ENCODE measurements at regions not wholly inside any gene's neighbourhood (a gene's known extent, or its start where the extent isn't known, plus 50 kb on each side); places are given as distances from the start of the nearest gene placed in this dataset.
"Not testable (repeated sequence)": the region's sequence is repeated elsewhere in the genome, so short reads cannot be mapped to it uniquely, and the experiment has no call there.

DNA sequence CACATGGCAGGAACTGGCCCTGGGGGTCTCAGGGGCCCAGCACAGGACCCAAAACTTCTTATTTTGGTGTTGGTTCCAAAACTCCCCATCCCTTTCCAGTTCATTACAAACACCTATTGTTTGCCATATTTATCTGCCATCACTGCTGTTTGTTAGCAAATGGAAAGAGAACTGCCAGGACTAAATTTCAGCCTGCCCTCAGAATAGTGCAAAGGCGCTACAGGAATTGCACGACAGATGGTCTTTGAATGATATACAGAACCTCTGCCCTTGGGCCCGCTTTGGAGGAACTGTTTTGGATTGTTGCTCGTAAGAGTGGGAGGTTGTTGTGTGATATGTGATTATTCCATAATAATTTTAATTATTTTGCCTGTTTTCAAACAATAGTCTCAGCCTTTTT is 199.0 kb upstream of the FBXL4 start:
- POLR2A ChIA-PET = no interaction called here
- DNase-seq (ENCODE audit: extremely low spot score) = no peak
- CTCF ChIA-PET = interaction anchor here (1.4 kb wide), 1 partner anchor 27 kb away, joined by 7 read pairs; no protein-coding TSS in a partner anchor
- no peak for TF ChIP-seq ZNF384 (IDR thresholded peaks at IDR 0.05)
- TF ChIP-seq TARDBP (IDR thresholded peaks at IDR 0.05) = no peak

DNA sequence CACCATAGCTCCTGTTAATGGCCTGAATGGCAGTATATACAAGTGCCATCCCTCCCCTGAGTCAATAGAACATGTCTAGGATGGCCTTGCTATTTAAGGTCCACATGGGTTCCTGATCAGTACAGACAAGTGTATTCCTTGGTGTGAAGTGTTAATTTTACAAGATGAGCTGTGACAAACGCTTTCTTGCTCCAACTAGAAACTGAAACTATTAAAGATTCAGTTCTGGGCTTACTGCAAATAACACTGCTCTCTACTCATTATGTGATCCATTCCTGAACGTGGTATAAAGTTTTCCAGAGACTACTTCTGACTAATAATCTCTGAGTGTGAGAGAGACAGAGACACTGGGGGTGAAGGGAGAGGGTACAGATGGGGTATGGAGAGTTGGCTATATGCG is 198.0 kb upstream of the FBXL4 start:
- ChIA-PET CTCF (interaction anchor here (1.4 kb wide), 1 partner anchor 26 kb away, joined by 7 read pairs; no protein-coding TSS in a partner anchor), POLR2A (no interaction called here)
- TF ChIP-seq FOXA1 (IDR thresholded peaks at IDR 0.05) = no peak
- no peak for TF ChIP-seq LEF1 (IDR thresholded peaks at IDR 0.05; ENCODE audit: borderline replicate concordance)
- TF ChIP-seq, protein P1, sequence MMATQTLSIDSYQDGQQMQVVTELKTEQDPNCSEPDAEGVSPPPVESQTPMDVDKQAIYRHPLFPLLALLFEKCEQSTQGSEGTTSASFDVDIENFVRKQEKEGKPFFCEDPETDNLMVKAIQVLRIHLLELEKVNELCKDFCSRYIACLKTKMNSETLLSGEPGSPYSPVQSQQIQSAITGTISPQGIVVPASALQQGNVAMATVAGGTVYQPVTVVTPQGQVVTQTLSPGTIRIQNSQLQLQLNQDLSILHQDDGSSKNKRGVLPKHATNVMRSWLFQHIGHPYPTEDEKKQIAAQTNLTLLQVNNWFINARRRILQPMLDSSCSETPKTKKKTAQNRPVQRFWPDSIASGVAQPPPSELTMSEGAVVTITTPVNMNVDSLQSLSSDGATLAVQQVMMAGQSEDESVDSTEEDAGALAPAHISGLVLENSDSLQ (IDR thresholded peaks at IDR 0.05) = no peak
- DNase-seq (ENCODE audit: extremely low spot score) = no peak

DNA sequence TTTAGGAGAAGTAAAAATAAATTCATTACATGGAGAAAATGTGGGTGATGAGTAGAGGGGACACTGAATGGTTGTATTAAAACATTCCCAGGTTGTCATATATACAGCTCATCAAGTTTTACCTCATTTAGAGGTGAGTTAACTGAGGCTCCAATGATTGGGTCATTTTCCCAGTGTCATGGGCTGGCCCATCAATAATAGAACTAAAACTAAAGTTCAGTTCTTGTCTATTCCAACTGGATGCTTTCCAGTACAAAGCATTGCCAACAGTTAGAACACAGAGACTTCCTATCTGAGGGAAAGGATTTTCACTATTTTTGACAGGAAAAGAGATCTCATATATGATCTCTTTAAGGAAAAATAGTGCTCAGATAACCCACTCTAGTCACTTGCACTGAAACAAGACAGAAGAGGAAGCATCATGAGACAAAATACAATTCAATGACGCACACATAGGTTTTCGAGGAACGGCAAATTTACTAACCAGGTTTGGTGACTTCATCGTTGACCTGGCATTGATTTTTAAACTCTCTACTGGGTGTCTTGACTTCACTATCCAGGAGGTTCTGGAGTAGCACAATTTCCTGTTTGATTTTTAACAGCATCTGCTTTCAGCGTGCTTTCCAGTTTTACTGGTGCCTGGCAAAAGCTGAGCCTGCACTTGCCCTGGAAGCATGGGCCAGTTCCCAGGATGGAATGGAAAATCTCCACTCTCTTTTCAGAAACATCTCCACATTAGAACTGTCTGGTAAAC is 195.5 kb upstream of the FBXL4 start:
- no peak for TF ChIP-seq FOXK2 (IDR thresholded peaks at IDR 0.05)
- TF ChIP-seq SUZ12 (IDR thresholded peaks at IDR 0.05) = no peak
- no peak for TF ChIP-seq L3MBTL2 (conservative IDR thresholded peaks at IDR 0.05)
- TF ChIP-seq TARDBP (IDR thresholded peaks at IDR 0.05) = no peak
- TF ChIP-seq, protein P1 (IDR thresholded peaks at IDR 0.05) = no peak
- TF ChIP-seq CTBP1 (IDR thresholded peaks at IDR 0.05; ENCODE audit: borderline replicate concordance) = no peak
- TF ChIP-seq BHLHE40 (IDR thresholded peaks at IDR 0.05; ENCODE audit: borderline replicate concordance) = no peak
- TF ChIP-seq ARNT (IDR thresholded peaks at IDR 0.05) = no peak
- no peak for TF ChIP-seq NFRKB (IDR thresholded peaks at IDR 0.05)
- no peak for TF ChIP-seq LEF1 (IDR thresholded peaks at IDR 0.05; ENCODE audit: borderline replicate concordance)
- no peak for TF ChIP-seq FOXM1 (IDR thresholded peaks at IDR 0.05; ENCODE audit: borderline replicate concordance)
- TF ChIP-seq HDGF (IDR thresholded peaks at IDR 0.05; ENCODE audit: borderline replicate concordance) = no peak
- no peak for TF ChIP-seq FOXA1 (IDR thresholded peaks at IDR 0.05)
- TF ChIP-seq ELF4 (IDR thresholded peaks at IDR 0.05) = no peak
- no peak for TF ChIP-seq ZNF384 (IDR thresholded peaks at IDR 0.05)
- no peak for TF ChIP-seq SP1 (IDR thresholded peaks at IDR 0.05)
- no peak for DNase-seq (ENCODE audit: extremely low spot score)
- POLR2A ChIA-PET = no interaction called here
- CTCF ChIA-PET = no interaction called here

DNA sequence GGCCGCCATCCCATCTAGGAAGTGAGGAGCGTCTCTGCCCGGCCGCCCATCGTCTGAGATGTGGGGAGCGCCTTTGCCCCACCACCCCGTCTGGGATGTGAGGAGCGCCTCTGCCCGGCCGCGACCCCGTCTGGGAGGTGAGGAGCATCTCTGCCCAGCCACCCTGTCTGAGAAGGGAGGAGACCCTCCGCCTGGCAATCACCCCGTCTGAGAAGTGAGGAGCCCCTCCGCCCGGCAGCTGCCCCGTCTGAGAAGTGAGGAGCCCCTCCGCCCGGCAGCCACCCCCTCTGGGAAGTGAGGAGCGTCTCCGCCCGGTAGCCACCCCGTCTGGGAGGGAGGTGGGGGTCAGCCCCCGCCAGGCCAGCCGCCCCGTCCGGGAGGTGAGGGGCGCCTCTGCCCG is 194.2 kb upstream of the FBXL4 start:
- CTCF ChIA-PET; DNase-seq (ENCODE audit: extremely low spot score); POLR2A ChIA-PET: not testable (repeated sequence)

DNA sequence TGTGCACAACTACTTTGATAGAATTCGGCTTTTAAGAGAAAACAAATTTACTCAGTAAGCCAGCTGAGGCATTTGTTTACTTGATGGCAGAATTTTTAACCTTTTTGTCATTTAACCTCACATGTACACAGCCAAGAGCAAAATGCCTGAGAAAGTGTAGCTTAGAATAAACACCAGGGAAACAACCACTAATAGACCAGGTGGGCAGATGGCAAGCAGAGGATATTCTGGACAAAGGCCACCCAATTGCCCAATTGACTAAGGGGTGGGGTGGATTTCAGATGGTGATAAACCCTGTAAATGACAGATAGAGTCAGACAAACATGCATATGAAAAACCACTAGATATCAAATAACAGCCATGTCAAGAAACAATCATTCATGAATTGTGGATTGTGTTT is 190.7 kb upstream of the FBXL4 start:
- TF ChIP-seq CTBP1 (IDR thresholded peaks at IDR 0.05; ENCODE audit: borderline replicate concordance) (no peak), BHLHE40 (IDR thresholded peaks at IDR 0.05; ENCODE audit: borderline replicate concordance) (no peak), TARDBP (IDR thresholded peaks at IDR 0.05) (no peak), FOXK2 (IDR thresholded peaks at IDR 0.05) (no peak), FOXA1 (IDR thresholded peaks at IDR 0.05) (no peak), ARNT (IDR thresholded peaks at IDR 0.05) (no peak), NFRKB (IDR thresholded peaks at IDR 0.05) (no peak), SP1 (IDR thresholded peaks at IDR 0.05) (no peak), LEF1 (IDR thresholded peaks at IDR 0.05; ENCODE audit: borderline replicate concordance) (no peak), L3MBTL2 (conservative IDR thresholded peaks at IDR 0.05) (no peak)

DNA sequence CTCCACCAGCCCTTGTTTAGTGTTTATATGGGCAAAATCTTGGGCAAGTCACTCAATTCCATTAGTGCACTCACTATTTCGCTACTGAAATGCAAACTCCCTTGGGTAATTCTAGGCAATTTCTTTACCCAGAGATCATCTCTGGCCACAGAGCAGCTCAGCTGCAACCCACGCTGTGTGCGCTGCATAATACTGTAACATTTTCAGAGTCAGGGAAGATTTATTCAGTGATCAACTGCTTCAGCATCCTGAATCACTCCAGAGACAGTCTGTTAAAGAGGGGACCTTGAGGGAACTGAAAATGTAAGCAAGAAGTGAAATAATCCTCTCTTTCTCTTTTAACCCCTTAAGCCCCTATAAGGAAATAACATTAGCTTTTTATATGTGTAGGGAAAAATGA is 189.6 kb upstream of the FBXL4 start:
- ChIA-PET CTCF (no interaction called here), POLR2A (no interaction called here)
- TF ChIP-seq HDGF (IDR thresholded peaks at IDR 0.05; ENCODE audit: borderline replicate concordance) (no peak), FOXK2 (IDR thresholded peaks at IDR 0.05) (no peak), SUZ12 (IDR thresholded peaks at IDR 0.05) (no peak), NFRKB (IDR thresholded peaks at IDR 0.05) (no peak), CTBP1 (IDR thresholded peaks at IDR 0.05; ENCODE audit: borderline replicate concordance) (no peak), ARNT (IDR thresholded peaks at IDR 0.05) (no peak), L3MBTL2 (conservative IDR thresholded peaks at IDR 0.05) (no peak), FOXM1 (IDR thresholded peaks at IDR 0.05; ENCODE audit: borderline replicate concordance) (no peak), SP1 (IDR thresholded peaks at IDR 0.05) (no peak), ELF4 (IDR thresholded peaks at IDR 0.05) (no peak), FOXA1 (IDR thresholded peaks at IDR 0.05) (no peak), BHLHE40 (IDR thresholded peaks at IDR 0.05; ENCODE audit: borderline replicate concordance) (no peak), LEF1 (IDR thresholded peaks at IDR 0.05; ENCODE audit: borderline replicate concordance) (no peak)
- TF ChIP-seq, protein P1 (IDR thresholded peaks at IDR 0.05) = no peak
- no peak for DNase-seq (ENCODE audit: extremely low spot score)

More for the DNA sequence above, 190.7 kb upstream of the FBXL4 start:
- POLR2A ChIA-PET = no interaction called here
- CTCF ChIA-PET = no interaction called here
- no peak for DNase-seq (ENCODE audit: extremely low spot score)

DNA sequence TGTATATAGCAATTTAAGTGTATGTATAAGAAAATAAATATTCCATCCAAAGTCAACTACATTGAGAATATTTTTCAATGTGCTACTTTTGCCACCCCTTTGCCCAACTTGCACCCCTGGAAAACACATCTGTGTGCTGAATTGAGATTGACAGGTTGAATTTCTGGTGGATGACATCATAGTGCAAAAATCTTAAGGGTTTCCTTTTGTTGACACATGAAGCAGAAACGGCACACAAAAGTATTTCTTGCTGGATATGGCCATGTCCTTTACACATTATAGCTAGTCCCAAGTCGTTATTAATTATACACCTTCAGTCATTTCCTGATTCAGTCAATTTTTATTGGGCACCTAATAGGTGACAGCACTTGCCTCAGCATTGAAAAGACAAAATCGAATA is 188.7 kb upstream of the FBXL4 start:
- no peak for DNase-seq (ENCODE audit: extremely low spot score)
- CTCF ChIA-PET = no interaction called here
- POLR2A ChIA-PET = no interaction called here
- TF ChIP-seq SUZ12 (IDR thresholded peaks at IDR 0.05) (no peak), ARNT (IDR thresholded peaks at IDR 0.05) (no peak), TARDBP (IDR thresholded peaks at IDR 0.05) (no peak), CTBP1 (IDR thresholded peaks at IDR 0.05; ENCODE audit: borderline replicate concordance) (no peak), BHLHE40 (IDR thresholded peaks at IDR 0.05; ENCODE audit: borderline replicate concordance) (no peak), HDGF (IDR thresholded peaks at IDR 0.05; ENCODE audit: borderline replicate concordance) (no peak), SP1 (IDR thresholded peaks at IDR 0.05) (no peak), ELF4 (IDR thresholded peaks at IDR 0.05) (no peak), ZNF384 (IDR thresholded peaks at IDR 0.05) (no peak), L3MBTL2 (conservative IDR thresholded peaks at IDR 0.05) (no peak)
- TF ChIP-seq, protein P1 (IDR thresholded peaks at IDR 0.05) = no peak
